Lower lobe of right lung (tissue), 2 donors: ENCODE measurements at regions not wholly inside any gene's neighbourhood (a gene's known extent, or its start where the extent isn't known, plus 50 kb on each side); places are given as distances from the start of the nearest gene placed in this dataset.

Experiments used
- ATAC-seq, 2 donors: fragments of 200-7000 bp; cut with Tn5 transposase; one replicate each; pipeline ENCODE4 v1.9.1; 2020 to 2022; ENCODE audit warnings: mild to moderate bottlenecking in 2 of 2, moderate library complexity in 2 of 2
- DNase-seq: peaks from one replicate; pipeline ENCODE4 v3.0.0-alpha.2; 2020
- H3K27ac ChIP-seq: fragments of 200-600 bp; one replicate; pipeline ENCODE4 v1.8.0; 2022
- H3K27me3 ChIP-seq: fragments of 200-600 bp; one replicate; pipeline ENCODE4 v1.8.0; 2022; ENCODE audit warnings: low read depth
- H3K36me3 ChIP-seq: fragments of 200-600 bp; one replicate; pipeline ENCODE4 v1.8.0; 2022; ENCODE audit warnings: mild to moderate bottlenecking
- H3K4me1 ChIP-seq: fragments of 200-600 bp; one replicate; pipeline ENCODE4 v1.8.0; 2022
- H3K4me3 ChIP-seq: fragments of 200-600 bp; one replicate; pipeline ENCODE4 v1.8.0; 2022; ENCODE audit warnings: mild to moderate bottlenecking
- H3K9me3 ChIP-seq: fragments of 200-600 bp; one replicate; pipeline ENCODE4 v1.8.0; 2022
- intact Hi-C: fragments of 100-400 bp; cut with DNase I; formaldehyde crosslinking; loops from one replicate; pipeline ENCODE4 v1.11.0; 2022
- TF ChIP-seq, protein P1 (sequence below): fragments of 200-600 bp; IDR thresholded peaks from one replicate; pipeline ENCODE4 v1.8.0; 2022; ENCODE audit warnings: antibody characterized with exemption, mild to moderate bottlenecking
- donor health status: DM: no; HTN: yes; CAD: no; lungs with severe emphysema.

- H3K4me1 ChIP-seq = no peaks in the 10 kb centered on the region
- H3K27ac ChIP-seq = no peak overlapping the region
- no peak overlapping the region for H3K4me3 ChIP-seq
- intact Hi-C loops = no loop called here
- H3K36me3 ChIP-seq = no peaks in the 10 kb centered on the region
- H3K27me3 ChIP-seq = no peaks in the 10 kb centered on the region
- no peak for ATAC-seq
- no peak for DNase-seq
- no peaks in the 10 kb centered on the region for H3K9me3 ChIP-seq
- TF ChIP-seq, protein P1, sequence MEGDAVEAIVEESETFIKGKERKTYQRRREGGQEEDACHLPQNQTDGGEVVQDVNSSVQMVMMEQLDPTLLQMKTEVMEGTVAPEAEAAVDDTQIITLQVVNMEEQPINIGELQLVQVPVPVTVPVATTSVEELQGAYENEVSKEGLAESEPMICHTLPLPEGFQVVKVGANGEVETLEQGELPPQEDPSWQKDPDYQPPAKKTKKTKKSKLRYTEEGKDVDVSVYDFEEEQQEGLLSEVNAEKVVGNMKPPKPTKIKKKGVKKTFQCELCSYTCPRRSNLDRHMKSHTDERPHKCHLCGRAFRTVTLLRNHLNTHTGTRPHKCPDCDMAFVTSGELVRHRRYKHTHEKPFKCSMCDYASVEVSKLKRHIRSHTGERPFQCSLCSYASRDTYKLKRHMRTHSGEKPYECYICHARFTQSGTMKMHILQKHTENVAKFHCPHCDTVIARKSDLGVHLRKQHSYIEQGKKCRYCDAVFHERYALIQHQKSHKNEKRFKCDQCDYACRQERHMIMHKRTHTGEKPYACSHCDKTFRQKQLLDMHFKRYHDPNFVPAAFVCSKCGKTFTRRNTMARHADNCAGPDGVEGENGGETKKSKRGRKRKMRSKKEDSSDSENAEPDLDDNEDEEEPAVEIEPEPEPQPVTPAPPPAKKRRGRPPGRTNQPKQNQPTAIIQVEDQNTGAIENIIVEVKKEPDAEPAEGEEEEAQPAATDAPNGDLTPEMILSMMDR = no peak
Measured at GRCh38 chrY:7944135-7944534, 1032.6 kb upstream of the AMELY start.

DNA sequence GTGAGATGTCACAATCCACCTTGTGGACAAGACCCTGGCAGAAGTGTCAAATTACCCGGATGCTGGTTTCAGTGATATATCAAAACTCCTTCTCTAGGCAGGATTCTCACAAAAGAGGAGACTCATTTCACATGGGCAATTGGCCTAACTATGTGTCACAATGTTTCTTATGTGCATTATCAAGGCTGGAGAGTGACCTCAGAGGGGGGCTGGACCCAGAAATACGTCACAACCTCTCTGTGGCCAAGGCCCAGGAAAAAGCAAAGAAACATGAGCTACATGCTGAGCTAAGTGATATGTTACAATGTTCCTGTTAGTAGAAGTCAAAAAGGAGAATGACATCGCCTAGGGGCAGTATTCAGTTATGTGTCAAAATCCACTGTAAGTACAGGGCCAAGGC, 1031.2 kb upstream of the AMELY start:
- intact Hi-C loops = no loop called here

GRCh38 chrY:7941856-7942255, 1030.3 kb upstream of the AMELY start:
- TF ChIP-seq, protein P1 = no peak
- no peak overlapping the region for H3K27ac ChIP-seq
- DNase-seq (no peak), ATAC-seq (no peak)
- no peaks in the 10 kb centered on the region for H3K27me3 ChIP-seq
- H3K36me3 ChIP-seq = no peaks in the 10 kb centered on the region
- intact Hi-C loops = no loop called here
- no peaks in the 10 kb centered on the region for H3K4me1 ChIP-seq
- H3K4me3 ChIP-seq = no peak overlapping the region
- H3K9me3 ChIP-seq = no peaks in the 10 kb centered on the region

More for the DNA sequence above, 1031.2 kb upstream of the AMELY start:
- no peak for ATAC-seq
- DNase-seq = no peak
- H3K4me3 ChIP-seq = no peak overlapping the region
- H3K27me3 ChIP-seq = no peaks in the 10 kb centered on the region
- no peaks in the 10 kb centered on the region for H3K36me3 ChIP-seq
- TF ChIP-seq, protein P1 = no peak
- no peak overlapping the region for H3K27ac ChIP-seq
- no peaks in the 10 kb centered on the region for H3K4me1 ChIP-seq
- no peaks in the 10 kb centered on the region for H3K9me3 ChIP-seq

DNA sequence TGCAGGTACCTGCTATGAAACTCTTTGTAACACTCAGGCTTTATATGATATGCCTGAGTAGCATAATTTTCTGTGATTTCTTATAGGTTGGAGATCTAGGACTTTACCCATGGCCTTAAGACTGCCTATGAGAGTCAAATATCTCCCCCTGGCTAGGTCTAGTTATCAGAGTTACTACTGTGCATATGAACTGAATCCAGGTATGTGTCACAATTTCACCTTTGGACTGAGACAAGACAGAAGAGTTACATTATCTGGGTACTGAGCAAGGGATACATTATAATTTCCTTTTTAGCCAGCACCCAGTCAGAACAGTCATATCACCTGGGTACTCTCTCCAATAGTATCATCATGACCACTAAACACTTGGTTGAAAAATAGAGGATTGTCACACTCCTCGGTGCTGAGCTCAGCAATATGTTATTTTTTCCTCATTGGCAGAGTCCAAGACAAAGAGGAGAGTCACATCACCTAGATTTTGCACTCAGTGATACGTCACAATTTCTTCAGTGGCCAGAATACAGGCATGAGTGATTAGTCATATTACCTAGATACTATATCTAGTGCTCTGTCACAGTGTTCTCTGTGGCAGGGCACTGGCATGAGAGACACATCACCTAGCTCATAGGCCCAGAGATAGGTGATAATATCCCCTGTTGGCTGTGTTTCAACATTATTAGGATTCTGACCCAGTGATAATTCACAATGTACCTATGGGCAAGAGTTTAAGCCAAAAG, 1027.6 kb upstream of the AMELY start:
- Histone ChIP-seq H3K4me3 (no peak overlapping the region), H3K27ac (no peak overlapping the region), H3K9me3 (no peaks in the 10 kb centered on the region), H3K36me3 (no peaks in the 10 kb centered on the region), H3K4me1 (no peaks in the 10 kb centered on the region), H3K27me3 (no peaks in the 10 kb centered on the region)
- intact Hi-C loops = no loop called here
- no peak for DNase-seq
- TF ChIP-seq, protein P1 = no peak
- no peak for ATAC-seq

- Histone ChIP-seq H3K4me3 (no peak overlapping the region), H3K4me1 (no peaks in the 10 kb centered on the region), H3K36me3 (no peaks in the 10 kb centered on the region), H3K9me3 (no peaks in the 10 kb centered on the region), H3K27ac (no peak overlapping the region), H3K27me3 (no peaks in the 10 kb centered on the region)
- ATAC-seq (no peak), DNase-seq (no peak)
- TF ChIP-seq, protein P1 = no peak
- intact Hi-C loops = no loop called here
Measured at GRCh38 chrY:7936831-7937230, 1025.3 kb upstream of the AMELY start.
